ENCODE measurements at regions not wholly inside any gene's neighbourhood (a gene's known extent, or its start where the extent isn't known, plus 50 kb on each side); places are given as distances from the start of the nearest gene placed in this dataset.

DNA sequence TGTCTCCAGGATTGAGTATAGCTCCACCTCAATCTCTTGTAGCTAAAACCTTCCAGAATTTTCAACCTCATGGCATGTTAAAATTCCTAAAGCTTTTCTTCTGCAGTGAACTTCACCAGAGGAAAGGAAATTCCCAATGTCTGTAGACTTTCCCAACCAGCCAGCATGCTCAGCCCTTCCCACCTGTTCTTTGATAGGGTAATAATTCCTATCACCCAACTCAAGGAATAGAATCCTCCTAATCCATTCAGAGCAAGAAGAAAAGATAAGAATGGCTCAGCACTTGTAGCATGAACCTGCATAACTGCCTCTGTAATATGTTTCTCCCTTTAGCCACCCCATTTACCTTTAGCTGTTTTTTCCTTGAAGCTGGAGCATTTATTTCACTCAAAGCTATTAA, 301.8 kb upstream of the GADL1 start:
- TF ChIP-seq, protein P1, sequence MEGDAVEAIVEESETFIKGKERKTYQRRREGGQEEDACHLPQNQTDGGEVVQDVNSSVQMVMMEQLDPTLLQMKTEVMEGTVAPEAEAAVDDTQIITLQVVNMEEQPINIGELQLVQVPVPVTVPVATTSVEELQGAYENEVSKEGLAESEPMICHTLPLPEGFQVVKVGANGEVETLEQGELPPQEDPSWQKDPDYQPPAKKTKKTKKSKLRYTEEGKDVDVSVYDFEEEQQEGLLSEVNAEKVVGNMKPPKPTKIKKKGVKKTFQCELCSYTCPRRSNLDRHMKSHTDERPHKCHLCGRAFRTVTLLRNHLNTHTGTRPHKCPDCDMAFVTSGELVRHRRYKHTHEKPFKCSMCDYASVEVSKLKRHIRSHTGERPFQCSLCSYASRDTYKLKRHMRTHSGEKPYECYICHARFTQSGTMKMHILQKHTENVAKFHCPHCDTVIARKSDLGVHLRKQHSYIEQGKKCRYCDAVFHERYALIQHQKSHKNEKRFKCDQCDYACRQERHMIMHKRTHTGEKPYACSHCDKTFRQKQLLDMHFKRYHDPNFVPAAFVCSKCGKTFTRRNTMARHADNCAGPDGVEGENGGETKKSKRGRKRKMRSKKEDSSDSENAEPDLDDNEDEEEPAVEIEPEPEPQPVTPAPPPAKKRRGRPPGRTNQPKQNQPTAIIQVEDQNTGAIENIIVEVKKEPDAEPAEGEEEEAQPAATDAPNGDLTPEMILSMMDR (IDR thresholded peaks at IDR 0.05) = no peak
- TF ChIP-seq POLR2A (IDR thresholded peaks at IDR 0.05) (no peak), POLR2AphosphoS5 (IDR thresholded peaks at IDR 0.05) (no peak), EP300 (IDR thresholded peaks at IDR 0.05) (no peak)
